Stimulated activated naive CD4-positive, alpha-beta T cell (primary cell): ENCODE measurements at regions not wholly inside any gene's neighbourhood (a gene's known extent, or its start where the extent isn't known, plus 50 kb on each side); places are given as distances from the start of the nearest gene placed in this dataset.

ENCODE experiments used
- DNase-seq, 6 experiments: peaks; one replicate each; lab custom pipeline; 2025; lab: John Stamatoyannopoulos, UW

DNA sequence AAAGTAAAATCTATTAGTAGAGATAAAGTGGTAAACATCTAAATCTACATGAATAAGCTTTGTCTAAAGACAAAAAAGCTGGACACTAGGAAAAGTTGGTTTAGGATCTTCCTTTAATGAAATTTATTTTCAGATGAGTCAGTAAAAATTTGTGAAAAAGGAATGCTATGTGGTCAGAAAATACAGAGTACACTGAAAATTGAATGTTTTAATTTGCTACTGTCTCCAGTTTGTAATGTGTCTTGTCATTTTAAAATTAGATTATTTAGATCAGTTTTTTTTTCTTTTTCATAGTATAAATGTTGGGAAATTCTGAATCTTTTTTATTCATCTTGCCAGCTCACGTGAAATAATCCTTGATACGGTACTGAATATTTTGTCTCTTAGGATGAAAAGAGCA, 56.9 kb downstream of the SLITRK6 start:
- DNase-seq = no peak

- DNase-seq = no peak
Observed at GRCh38 chr13:85741017-85741416, 58.2 kb downstream of the SLITRK6 start.

DNA sequence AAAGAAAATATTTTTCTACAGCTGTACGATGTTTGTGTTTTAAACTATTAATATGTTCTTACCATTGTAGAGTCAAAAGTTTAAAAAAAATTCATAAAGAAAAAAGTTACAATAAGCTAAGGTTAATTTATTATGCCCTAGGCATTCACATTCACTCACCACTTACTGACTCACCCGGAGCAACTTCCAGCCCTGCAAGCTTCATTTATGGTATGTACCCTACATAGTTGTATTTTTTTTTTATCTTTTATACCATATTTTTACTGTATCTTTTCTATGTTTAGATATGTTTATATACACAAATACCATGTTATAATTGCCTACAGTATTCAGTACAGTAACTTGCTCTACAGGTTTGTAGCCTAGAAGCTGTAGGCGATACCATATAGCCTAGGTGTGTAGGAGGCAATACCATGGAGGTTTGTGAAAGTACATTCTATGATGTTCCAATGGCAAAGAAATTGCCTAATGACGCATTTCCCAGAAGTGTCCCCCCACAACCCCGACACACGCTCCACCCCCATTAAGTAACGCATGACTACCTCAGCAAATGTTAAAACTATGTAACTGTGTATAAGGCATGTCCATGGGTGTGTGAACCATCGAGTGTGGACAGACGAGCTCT, 60.4 kb downstream of the SLITRK6 start:
- DNase-seq = no peak

DNA sequence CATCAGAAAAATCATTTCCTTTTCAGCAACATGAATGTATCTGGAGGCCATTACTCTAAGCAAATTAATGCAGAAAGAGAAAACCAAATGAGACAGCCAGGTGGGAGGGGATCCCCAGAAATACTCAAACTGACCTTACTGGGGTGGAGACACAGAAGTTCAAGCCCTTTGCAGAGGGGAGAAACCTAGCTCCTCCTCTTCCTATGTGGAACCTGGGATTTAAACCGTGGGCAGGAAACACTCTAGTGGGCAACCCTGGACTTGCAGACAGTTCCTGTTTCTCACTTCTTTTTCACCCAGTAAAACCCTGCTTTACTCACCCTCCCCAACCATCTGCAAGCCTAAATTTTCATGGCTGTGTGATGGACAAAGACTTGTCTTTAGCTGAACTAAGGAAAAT, 61.3 kb downstream of the SLITRK6 start:
- no peak for DNase-seq

- no peak for DNase-seq
Observed at GRCh38 chr13:85729296-85729695, 69.9 kb downstream of the SLITRK6 start.

- DNase-seq = no peak
Observed at GRCh38 chr13:85728811-85729210, 70.4 kb downstream of the SLITRK6 start.

DNA sequence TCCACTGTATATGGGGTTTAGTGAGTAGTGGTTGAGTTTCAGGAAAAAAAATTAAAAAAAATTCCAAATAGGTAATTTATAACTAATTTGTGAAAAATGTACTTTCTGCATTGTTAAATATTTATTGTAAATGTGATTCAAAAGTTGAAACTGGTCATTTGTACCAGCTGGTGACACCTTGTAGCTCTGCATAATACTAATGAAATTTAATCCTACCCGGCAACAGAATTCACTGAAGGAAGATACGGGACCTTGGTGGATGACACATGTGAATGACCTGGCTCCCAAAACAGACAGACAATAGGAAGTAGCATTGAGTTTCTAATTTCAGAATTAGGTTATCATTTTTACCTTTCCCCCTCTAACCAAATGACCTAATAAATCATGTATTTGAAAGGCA, 73.8 kb downstream of the SLITRK6 start:
- no peak for DNase-seq

GRCh38 chr13:85724546-85725432, 74.4 kb downstream of the SLITRK6 start:
- no peak for DNase-seq

GRCh38 chr13:85719749-85720148, 79.5 kb downstream of the SLITRK6 start:
- no peak for DNase-seq

- DNase-seq = no peak
Observed at GRCh38 chr13:85717921-85718320, 81.3 kb downstream of the SLITRK6 start.

- DNase-seq = no peak
Observed at GRCh38 chr13:85710545-85710944, 88.7 kb downstream of the SLITRK6 start.

DNA sequence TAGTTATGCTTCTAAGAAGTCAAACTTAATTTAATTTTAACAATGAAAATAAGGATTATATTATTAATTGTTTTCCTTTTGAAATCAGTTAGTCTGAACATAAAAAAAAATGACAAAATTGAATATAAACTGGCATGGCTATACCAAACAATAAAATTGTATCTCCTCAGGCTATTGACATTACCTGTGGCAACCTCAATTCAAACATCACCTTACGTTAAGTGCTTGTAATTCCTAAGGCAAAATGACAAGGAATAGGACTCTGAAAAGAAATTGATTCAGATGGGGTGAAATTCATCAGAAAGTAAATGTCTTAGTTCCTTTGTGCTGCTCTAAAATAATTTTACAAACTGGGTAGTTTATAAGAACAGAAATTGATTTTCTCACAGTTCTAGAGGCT, 89.5 kb downstream of the SLITRK6 start:
- DNase-seq = no peak

DNA sequence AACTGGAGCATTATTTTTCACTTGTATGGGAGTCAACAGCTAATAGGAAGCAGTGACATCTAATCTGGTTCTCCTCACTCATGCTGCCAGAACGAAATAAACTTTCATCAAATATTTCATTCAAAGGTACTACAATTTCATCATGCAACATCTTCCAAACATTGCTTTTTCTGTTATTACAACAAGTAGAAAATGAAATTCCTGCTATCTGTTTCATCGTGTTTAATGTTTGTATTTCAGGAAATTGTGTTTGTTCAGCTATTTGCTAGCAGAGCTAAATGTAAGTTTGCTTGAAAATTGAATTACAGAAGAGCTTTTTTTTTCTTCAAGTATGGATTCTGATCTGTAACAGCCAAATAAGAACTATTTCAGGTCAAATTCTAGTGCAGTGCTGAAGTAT, 90.1 kb downstream of the SLITRK6 start:
- DNase-seq = no peak

DNA sequence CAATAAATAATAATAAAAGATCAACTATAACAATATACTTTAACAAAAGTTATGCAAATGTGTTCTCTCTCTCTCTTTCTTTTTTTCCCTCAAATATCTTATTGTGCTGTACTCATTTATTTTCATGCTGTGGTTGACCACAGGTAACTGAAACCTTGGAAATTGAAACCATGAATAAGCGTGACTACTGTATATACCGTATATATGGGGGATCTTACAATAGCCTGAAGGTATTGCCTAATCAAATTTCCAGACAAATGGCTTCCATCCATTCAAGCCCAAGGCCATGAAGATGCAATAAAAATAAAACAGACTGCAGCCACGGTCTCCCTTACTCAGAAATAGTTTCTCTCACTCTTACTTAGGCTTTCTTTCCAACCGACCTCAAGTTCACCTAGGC, 98.3 kb downstream of the SLITRK6 start:
- no peak for DNase-seq

DNA sequence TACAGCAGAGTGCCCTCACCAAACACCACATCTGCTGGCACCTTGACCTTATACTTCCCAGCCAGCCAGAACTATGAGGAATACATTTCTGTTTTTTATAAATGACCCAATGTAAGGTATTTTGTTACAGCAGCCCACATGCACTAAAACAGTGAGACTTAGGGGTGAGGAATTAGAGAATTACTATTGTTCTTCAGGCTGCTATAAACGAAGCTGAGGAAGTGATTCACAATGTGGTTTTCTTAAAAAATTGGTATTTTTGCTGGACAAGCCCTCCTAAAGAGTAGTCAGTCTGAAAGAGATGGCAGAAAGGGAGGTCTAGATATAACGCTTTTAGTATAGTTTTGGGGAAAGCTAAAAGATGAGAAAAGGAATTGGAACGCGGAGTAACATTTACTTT, 101.0 kb downstream of the SLITRK6 start:
- DNase-seq = no peak

DNA sequence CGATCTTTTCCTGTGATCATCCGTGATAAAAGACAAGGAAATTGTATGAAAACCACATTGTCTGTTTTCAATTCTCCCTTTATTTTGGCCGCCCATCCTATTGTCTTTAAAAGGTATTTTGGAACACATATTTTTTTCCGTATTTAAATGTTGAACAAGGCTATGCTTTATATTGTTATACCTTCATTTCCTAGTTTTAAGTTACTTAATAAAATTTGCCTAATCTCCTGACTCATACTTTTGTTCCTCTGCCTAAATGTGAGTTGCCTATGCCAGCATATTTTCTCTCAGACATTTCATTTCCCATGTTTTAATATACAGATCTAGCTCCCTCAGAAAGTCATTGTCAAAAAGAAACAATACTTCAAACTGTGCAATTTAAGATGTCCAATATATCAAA, 104.2 kb downstream of the SLITRK6 start:
- no peak for DNase-seq

DNA sequence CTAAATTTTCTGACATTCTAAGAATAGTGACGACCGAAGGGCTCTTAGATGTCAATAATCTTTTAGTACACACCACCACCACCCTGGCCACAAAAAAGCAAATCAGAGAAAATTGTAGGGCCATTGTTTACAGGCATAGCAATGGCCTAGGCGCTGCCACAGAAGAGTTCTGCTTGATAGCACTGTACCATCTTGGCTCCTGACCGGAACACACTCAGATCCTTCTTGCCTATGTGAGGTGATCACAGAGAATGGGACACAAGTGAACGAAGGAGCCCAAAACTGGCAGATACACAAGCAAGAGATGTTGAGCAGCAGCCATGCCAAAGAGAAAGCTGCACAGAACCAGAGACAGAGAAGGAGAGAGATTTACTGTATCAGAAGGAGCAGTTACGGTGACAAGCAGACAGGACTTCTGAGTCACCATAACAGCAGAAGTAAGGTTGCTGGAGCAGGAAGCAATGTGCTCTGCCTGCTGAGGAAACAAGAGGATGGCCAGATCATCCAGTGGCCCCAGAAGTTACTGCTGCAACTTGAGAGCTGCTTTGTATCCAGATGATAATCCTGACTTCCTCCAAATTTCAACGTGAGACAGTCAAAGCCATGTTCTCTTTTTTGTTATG, 105.2 kb downstream of the SLITRK6 start:
- DNase-seq = no peak

DNA sequence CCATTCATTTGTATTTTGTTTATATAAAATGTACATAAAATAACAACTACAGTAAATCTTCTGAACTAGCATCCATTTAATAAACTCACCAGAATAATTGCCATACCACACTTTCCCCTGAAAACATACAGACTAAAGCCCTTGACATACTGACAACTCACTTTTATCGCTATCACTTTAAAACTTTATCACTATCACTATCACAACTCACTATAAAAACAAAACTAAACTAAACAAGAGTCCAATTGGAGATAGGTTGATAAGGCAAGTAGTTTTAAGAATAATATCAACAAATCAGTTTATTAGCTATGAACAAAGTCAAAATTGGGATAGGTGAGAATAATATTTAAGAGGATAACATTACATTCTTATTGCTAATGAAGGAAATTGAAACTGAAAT, 108.9 kb downstream of the SLITRK6 start:
- no peak for DNase-seq

- DNase-seq = no peak
Observed at GRCh38 chr13:85685436-85685835, 113.8 kb downstream of the SLITRK6 start.

DNA sequence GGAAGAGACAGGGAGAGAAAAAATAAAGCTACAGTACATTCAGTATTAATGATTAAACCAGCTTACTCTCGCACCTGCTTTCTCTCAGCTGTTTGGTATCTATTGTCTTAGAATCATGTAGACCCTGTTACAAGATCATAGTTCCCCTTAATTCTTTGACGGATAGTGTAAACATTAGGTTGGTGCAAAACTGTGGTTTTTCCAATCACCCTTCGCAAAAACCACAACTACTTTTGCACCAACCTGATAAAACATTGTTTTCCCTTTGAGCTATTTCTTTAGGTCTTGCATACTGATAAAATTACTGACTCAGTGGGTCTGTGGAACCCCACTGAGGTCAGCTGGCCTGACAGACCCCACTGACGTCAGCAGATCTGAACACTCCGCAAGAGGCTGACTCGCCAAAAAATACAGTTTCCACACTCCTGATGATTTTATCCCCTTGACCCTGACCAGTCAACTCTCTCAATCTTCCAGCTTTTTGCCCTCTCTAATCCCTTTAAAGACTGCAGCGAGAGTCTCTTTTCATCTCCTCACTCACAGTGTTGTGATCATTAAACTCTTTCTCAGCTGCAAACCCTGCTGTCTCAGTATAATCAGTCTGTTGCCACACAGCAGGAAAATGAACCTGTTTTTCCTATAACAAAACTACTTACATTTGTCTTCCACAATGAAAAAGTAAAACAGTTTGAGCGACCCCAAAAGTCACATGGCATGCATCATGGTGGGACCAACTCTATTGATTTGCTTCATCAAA, 123.9 kb downstream of the SLITRK6 start:
- no peak for DNase-seq

GRCh38 chr13:85671336-85671735, 127.9 kb downstream of the SLITRK6 start:
- DNase-seq = no peak

GRCh38 chr13:85666356-85666755, 132.9 kb downstream of the SLITRK6 start:
- DNase-seq = no peak
